Adrenal gland (tissue), 5 donors: ENCODE measurements at regions not wholly inside any gene's neighbourhood (a gene's known extent, or its start where the extent isn't known, plus 50 kb on each side); places are given as distances from the start of the nearest gene placed in this dataset.

Source experiments
- POLR2A ChIP-seq, 2 donors: fragments of 450-650 bp; IDR thresholded peaks; one replicate each; pipeline ENCODE4 v1.6.1; 2017; ENCODE audit warnings: antibody characterized with exemption in 2 of 2, mild to moderate bottlenecking in 2 of 2, moderate library complexity in 1 of 2
- TF ChIP-seq, protein P1 (sequence below), 6 experiments: fragments of 450-650 bp in 4 of 6; fragments of 200-600 bp in 2 of 6; sonication (generic) in 1 of 6; IDR thresholded peaks; 1 replicate in 5 of 6; 2 replicates in 1 of 6; pipeline versions ENCODE4 v1.5.1 to v1.8.0; 2016 to 2021; ENCODE audit warnings: antibody characterized with exemption in 6 of 6, mild to moderate bottlenecking in 2 of 6, moderate library complexity in 1 of 6
- donor health status: DM: no; HTN: no; CAD: no.

DNA sequence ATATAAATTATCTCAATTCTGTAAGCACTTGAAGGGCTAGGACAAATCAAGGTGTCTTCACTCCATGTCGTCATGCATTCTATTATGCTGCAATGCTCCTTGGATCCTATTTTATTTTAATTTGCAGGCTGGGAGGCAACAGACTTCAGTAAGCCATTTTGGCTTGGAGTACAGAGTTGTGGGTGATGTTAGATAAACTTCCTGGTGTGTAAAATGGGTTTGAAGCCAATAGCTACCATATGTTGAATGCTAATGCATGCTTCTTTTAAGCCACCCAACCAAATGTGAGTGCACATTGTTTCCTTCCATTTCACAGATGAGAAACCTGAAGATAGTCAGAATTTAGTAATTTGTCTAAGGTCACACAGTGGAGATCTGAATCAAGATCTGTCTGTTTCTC lies 482.8 kb downstream of the DISC1 start:
- no peak for TF ChIP-seq POLR2A (IDR thresholded peaks at IDR 0.05)
- TF ChIP-seq, protein P1, sequence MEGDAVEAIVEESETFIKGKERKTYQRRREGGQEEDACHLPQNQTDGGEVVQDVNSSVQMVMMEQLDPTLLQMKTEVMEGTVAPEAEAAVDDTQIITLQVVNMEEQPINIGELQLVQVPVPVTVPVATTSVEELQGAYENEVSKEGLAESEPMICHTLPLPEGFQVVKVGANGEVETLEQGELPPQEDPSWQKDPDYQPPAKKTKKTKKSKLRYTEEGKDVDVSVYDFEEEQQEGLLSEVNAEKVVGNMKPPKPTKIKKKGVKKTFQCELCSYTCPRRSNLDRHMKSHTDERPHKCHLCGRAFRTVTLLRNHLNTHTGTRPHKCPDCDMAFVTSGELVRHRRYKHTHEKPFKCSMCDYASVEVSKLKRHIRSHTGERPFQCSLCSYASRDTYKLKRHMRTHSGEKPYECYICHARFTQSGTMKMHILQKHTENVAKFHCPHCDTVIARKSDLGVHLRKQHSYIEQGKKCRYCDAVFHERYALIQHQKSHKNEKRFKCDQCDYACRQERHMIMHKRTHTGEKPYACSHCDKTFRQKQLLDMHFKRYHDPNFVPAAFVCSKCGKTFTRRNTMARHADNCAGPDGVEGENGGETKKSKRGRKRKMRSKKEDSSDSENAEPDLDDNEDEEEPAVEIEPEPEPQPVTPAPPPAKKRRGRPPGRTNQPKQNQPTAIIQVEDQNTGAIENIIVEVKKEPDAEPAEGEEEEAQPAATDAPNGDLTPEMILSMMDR (IDR thresholded peaks at IDR 0.05): no peak
